Lung (tissue), 11 donors: ENCODE measurements at regions not wholly inside any gene's neighbourhood (a gene's known extent, or its start where the extent isn't known, plus 50 kb on each side); places are given as distances from the start of the nearest gene placed in this dataset.

Source experiments
- ATAC-seq: fragments of 200-7000 bp; cut with Tn5 transposase; one replicate; pipeline ENCODE4 v1.9.1; 2020; ENCODE audit warnings: moderate number of reproducible peaks; ENCODE audit not compliant: insufficient read depth, low FRiP score
- DNase-seq, 3 donors: peaks; one replicate each; pipeline ENCODE4 v3.0.0-alpha.2; 2013 to 2017
- H3K27ac ChIP-seq, 2 donors: one replicate each; pipeline ENCODE4 v1.5.1; 2013; ENCODE audit warnings: mild to moderate bottlenecking in 2 of 2, moderate library complexity in 2 of 2, control low read depth in 1 of 2, inconsistent platforms in 1 of 2, low read depth in 1 of 2, low read length in 1 of 2
- H3K27me3 ChIP-seq, 3 donors: one replicate each; pipeline ENCODE4 v1.5.1; 2013; ENCODE audit warnings: low read length in 2 of 3; ENCODE audit not compliant: control insufficient read depth in 3 of 3, insufficient read depth in 3 of 3
- H3K36me3 ChIP-seq, 4 donors: one replicate each; pipeline ENCODE4 v1.5.1; 2013; ENCODE audit warnings: low read length in 4 of 4, mild to moderate bottlenecking in 1 of 4, moderate library complexity in 1 of 4; ENCODE audit not compliant: control insufficient read depth in 4 of 4, insufficient read depth in 4 of 4
- H3K4me1 ChIP-seq, 5 donors: one replicate each; pipeline ENCODE4 v1.5.1; 2013; ENCODE audit warnings: low read length in 5 of 5, mild to moderate bottlenecking in 2 of 5, moderate library complexity in 1 of 5; ENCODE audit not compliant: control insufficient read depth in 5 of 5, insufficient read depth in 5 of 5
- H3K4me3 ChIP-seq: one replicate; pipeline ENCODE4 v1.5.1; 2013; ENCODE audit warnings: mild to moderate bottlenecking, control low read depth, moderate library complexity
- H3K9ac ChIP-seq, 2 donors: one replicate each; pipeline ENCODE4 v1.5.1; 2013; ENCODE audit warnings: low read length in 2 of 2, control low read depth in 1 of 2; ENCODE audit not compliant: insufficient read depth in 1 of 2
- H3K9me3 ChIP-seq, 4 donors: one replicate each; pipeline ENCODE4 v1.5.1; 2013; ENCODE audit warnings: low read length in 3 of 4, mild to moderate bottlenecking in 1 of 4, moderate library complexity in 1 of 4; ENCODE audit not compliant: control insufficient read depth in 4 of 4, insufficient read depth in 3 of 4
- CTCF ChIP-seq: IDR thresholded peaks from 2 replicates; pipeline ENCODE4 v1.5.1; 2012; ENCODE audit warnings: mild to moderate bottlenecking; ENCODE audit errors: control extremely low read depth, extremely low read depth
- WGBS, 2 donors: extraction: QIAGEN DNeasy Blood & Tissue Kit; methylation state at CpG; one replicate each; pipeline ENCODE4 v1.1.7; 2013; 5-methylcytosine and 5-hydroxymethylcytosine counted together
- donor health status: control.
- donor health status: control.
- donor health status: Bipolar disorder and iron deficiency.
- donor health status: healthy.
- donor health status: DM: yes; HTN: yes; CAD: no.

- no peak for DNase-seq
- ATAC-seq, result no peak
- H3K4me3 ChIP-seq, result no peak overlapping the region
- no peaks in the 10 kb centered on the region for H3K36me3 ChIP-seq
- H3K27ac ChIP-seq, result no peak overlapping the region
- H3K4me1 ChIP-seq, result peaks cover 0 to 14% (median 8%) of the 10 kb centered on the region in 5 donors
- no peak overlapping the region for H3K9ac ChIP-seq
- peaks cover 0 to 4% (median 0%) of the 10 kb centered on the region in 4 donors for H3K9me3 ChIP-seq
- H3K27me3 ChIP-seq, result no peaks in the 10 kb centered on the region
- TF ChIP-seq CTCF, result no peak
Observed at GRCh38 chr5:143544606-143545005, 141.1 kb upstream of the NR3C1 start.

- peak in 2 of 3 donors; percentile 40 for DNase-seq
- Histone ChIP-seq H3K36me3 (no peaks in the 10 kb centered on the region), H3K9me3 (peaks cover 0 to 7% (median 1%) of the 10 kb centered on the region in 4 donors), H3K4me1 (peaks cover 0 to 14% (median 8%) of the 10 kb centered on the region in 5 donors), H3K4me3 (no peak overlapping the region), H3K27ac (no peak overlapping the region), H3K9ac (no peak overlapping the region), H3K27me3 (no peaks in the 10 kb centered on the region)
- no peak for TF ChIP-seq CTCF
- 73 to 74% methylated on average over 2 of the region's 2 CpGs for WGBS, 2 donors
- ATAC-seq, result peak; percentile 53
Observed at GRCh38 chr5:143543358-143544255, 140.1 kb upstream of the NR3C1 start.

GRCh38 chr5:143542798-143543144 is 139.3 kb upstream of the NR3C1 start:
- 80 to 93% methylated on average over 3 of the region's 3 CpGs for WGBS, 2 donors
- Histone ChIP-seq H3K4me1 (peaks cover 0 to 14% (median 8%) of the 10 kb centered on the region in 5 donors), H3K27ac (no peak overlapping the region), H3K9me3 (peaks cover 0 to 7% (median 1%) of the 10 kb centered on the region in 4 donors), H3K27me3 (no peaks in the 10 kb centered on the region), H3K36me3 (no peaks in the 10 kb centered on the region), H3K9ac (no peak overlapping the region), H3K4me3 (no peak overlapping the region)
- DNase-seq (peak in 2 of 3 donors; percentile 44 to 53), ATAC-seq (no peak)
- no peak for TF ChIP-seq CTCF
